H1 (cell line): ENCODE measurements at regions not wholly inside any gene's neighbourhood (a gene's known extent, or its start where the extent isn't known, plus 50 kb on each side); places are given as distances from the start of the nearest gene placed in this dataset.

ENCODE experiments used
- CTCF ChIA-PET: fragments of 300-600 bp; sonication (Branson Sonifier 250); formaldehyde crosslinking; loops from one replicate; lab custom pipeline; 2021; ENCODE audit not compliant: partially characterized antibody; lab: Charles Lee
- POLR2A ChIA-PET: fragments of 300-600 bp; sonication (Branson Sonifier 250); formaldehyde crosslinking; loops from one replicate; lab custom pipeline; 2021; ENCODE audit warnings: inconsistent platforms; ENCODE audit not compliant: partially characterized antibody; lab: Charles Lee
- DNase-seq, 2 experiments: peaks; one replicate each; pipeline versions ENCODE4 v3.0.0 to v3.0.0-alpha.2; 2010 to 2022; ENCODE audit warnings: low spot score in 2 of 2, low read depth in 1 of 2, mixed read lengths in 1 of 2
- FAIRE-seq: peaks from 2 replicates; lab custom pipeline; 2011; peaks lifted over from hg19 to GRCh38; lab: Jason Lieb, UNC
- H2AFZ ChIP-seq: 2 replicates; pipeline ENCODE4 v1.8.1; 2012; ENCODE audit warnings: low read length, inconsistent platforms
- H2AK5ac ChIP-seq: 2 replicates; pipeline ENCODE4 v1.6.1; 2013; ENCODE audit warnings: low read depth, low read length
- H2BK120ac ChIP-seq: replicated peaks from 2 replicates; pipeline ENCODE3; 2013; ENCODE audit warnings: low read depth, low read length, inconsistent platforms
- H2BK12ac ChIP-seq: 2 replicates; pipeline ENCODE4 v1.6.1; 2013; ENCODE audit warnings: low read depth, low read length
- H2BK15ac ChIP-seq: 2 replicates; pipeline ENCODE4 v1.6.1; 2013; ENCODE audit warnings: low read length
- H2BK20ac ChIP-seq: 2 replicates; pipeline ENCODE4 v1.6.1; 2013; ENCODE audit warnings: low read length
- H2BK5ac ChIP-seq: 2 replicates; pipeline ENCODE4 v1.6.1; 2013; ENCODE audit warnings: low read depth, low read length
- H3K14ac ChIP-seq: 2 replicates; pipeline ENCODE4 v1.6.1; 2013; ENCODE audit warnings: inconsistent platforms; ENCODE audit not compliant: insufficient read length
- H3K18ac ChIP-seq: 2 replicates; pipeline ENCODE4 v1.6.1; 2013; ENCODE audit warnings: low read length; ENCODE audit errors: extremely low read depth
- H3K23ac ChIP-seq: 2 replicates; pipeline ENCODE4 v1.6.1; 2013; ENCODE audit warnings: inconsistent platforms; ENCODE audit not compliant: insufficient read length
- H3K23me2 ChIP-seq: 2 replicates; pipeline ENCODE4 v1.6.1; 2013; ENCODE audit warnings: low read depth, low read length
- H3K27ac ChIP-seq: 2 replicates; pipeline ENCODE4 v1.6.1; 2011; ENCODE audit warnings: low read depth, low read length, inconsistent platforms
- H3K27me3 ChIP-seq, 4 experiments: replicated peaks in 1 of 4; 1 replicate in 1 of 4; 2 replicates in 3 of 4; pipeline versions ENCODE4 v1.6.1 to v1.8.1; 2011 to 2013; ENCODE audit warnings: low read length in 3 of 4, mild to moderate bottlenecking in 3 of 4, inconsistent platforms in 2 of 4, mixed read lengths in 2 of 4, moderate library complexity in 1 of 4; ENCODE audit not compliant: control insufficient read depth in 3 of 4, insufficient read depth in 3 of 4; ENCODE audit errors: extremely low read depth in 1 of 4
- H3K36me3 ChIP-seq, 4 experiments: 2 replicates each; pipeline versions ENCODE4 v1.6.1 to v1.8.1; 2011 to 2013; ENCODE audit warnings: mild to moderate bottlenecking in 4 of 4, low read length in 3 of 4, moderate library complexity in 2 of 4, control low read depth in 1 of 4, inconsistent platforms in 1 of 4; ENCODE audit not compliant: insufficient read depth in 4 of 4, control insufficient read depth in 2 of 4
- H3K4ac ChIP-seq: replicated peaks from 2 replicates; pipeline ENCODE3; 2013; ENCODE audit warnings: low read length, low read depth, mixed read lengths, inconsistent platforms; ENCODE audit not compliant: insufficient read length
- H3K4me1 ChIP-seq, 4 experiments: replicated peaks in 1 of 4; 1 replicate in 1 of 4; 2 replicates in 3 of 4; pipeline versions ENCODE4 v1.6.1 to v1.8.1; 2011 to 2013; ENCODE audit warnings: low read length in 3 of 4, inconsistent platforms in 2 of 4, mixed read lengths in 1 of 4; ENCODE audit not compliant: insufficient read depth in 4 of 4, control insufficient read depth in 3 of 4
- H3K4me2 ChIP-seq, 2 experiments: 2 replicates each; pipeline versions ENCODE4 v1.6.1 to v1.8.1; 2011 to 2013; ENCODE audit warnings: low read depth in 2 of 2, low read length in 2 of 2, control low read depth in 1 of 2, inconsistent platforms in 1 of 2, mild to moderate bottlenecking in 1 of 2; ENCODE audit not compliant: insufficient read depth in 1 of 2
- H3K4me3 ChIP-seq, 4 experiments: fragments of 200-600, 300-600 bp in 1 of 4; sonication (generic), shearing (Covaris generic), sonication (Bioruptor Twin) in 1 of 4; 2 replicates each; pipeline versions ENCODE4 v1.5.1 to v1.8.1; 2011 to 2016; ENCODE audit warnings: low read length in 4 of 4, low read depth in 3 of 4, control low read depth in 2 of 4, inconsistent platforms in 2 of 4, mild to moderate bottlenecking in 2 of 4, mixed read lengths in 1 of 4, moderate library complexity in 1 of 4; ENCODE audit not compliant: insufficient read depth in 2 of 4; ENCODE audit errors: extremely low read depth in 1 of 4
- H3K56ac ChIP-seq: replicated peaks from 2 replicates; pipeline ENCODE3; 2013; ENCODE audit warnings: low read depth, mild to moderate bottlenecking, mixed read lengths, low read length, inconsistent platforms; ENCODE audit not compliant: insufficient read length
- H3K79me1 ChIP-seq: 2 replicates; pipeline ENCODE4 v1.6.1; 2013; ENCODE audit warnings: low read depth, low read length, control low read depth
- H3K79me2 ChIP-seq, 2 experiments: 2 replicates each; pipeline versions ENCODE4 v1.6.1 to v1.8.1; 2012 to 2013; ENCODE audit warnings: low read length in 2 of 2, mild to moderate bottlenecking in 2 of 2, inconsistent platforms in 1 of 2; ENCODE audit not compliant: insufficient read depth in 2 of 2, control insufficient read depth in 1 of 2
- H3K9ac ChIP-seq, 4 experiments: replicated peaks in 1 of 4; 1 replicate in 1 of 4; 2 replicates in 3 of 4; pipeline versions ENCODE4 v1.6.1 to v1.8.1; 2011 to 2013; ENCODE audit warnings: low read depth in 3 of 4, low read length in 3 of 4, control low read depth in 2 of 4, mild to moderate bottlenecking in 2 of 4, moderate library complexity in 2 of 4, inconsistent platforms in 1 of 4; ENCODE audit errors: extremely low read depth in 1 of 4
- H3K9me3 ChIP-seq, 2 experiments: 2 replicates each; pipeline versions ENCODE4 v1.6.1 to v1.8.1; 2012 to 2013; ENCODE audit warnings: mild to moderate bottlenecking in 2 of 2, moderate library complexity in 2 of 2, control low read depth in 1 of 2, inconsistent platforms in 1 of 2, low read depth in 1 of 2, low read length in 1 of 2, mixed read lengths in 1 of 2; ENCODE audit not compliant: insufficient read depth in 2 of 2
- H4K20me1 ChIP-seq, 2 experiments: replicated peaks in 1 of 2; 2 replicates each; pipeline versions ENCODE3 to v1.8.1; 2011 to 2013; ENCODE audit warnings: inconsistent platforms in 2 of 2, low read length in 2 of 2, mild to moderate bottlenecking in 1 of 2; ENCODE audit not compliant: insufficient read depth in 2 of 2, control insufficient read depth in 1 of 2
- H4K5ac ChIP-seq: 2 replicates; pipeline ENCODE4 v1.6.1; 2013; ENCODE audit warnings: low read length, low read depth, mixed read lengths, inconsistent platforms; ENCODE audit not compliant: insufficient read length
- H4K8ac ChIP-seq: 2 replicates; pipeline ENCODE4 v1.8.0; 2013; ENCODE audit warnings: mild to moderate bottlenecking, moderate library complexity, low read length, inconsistent platforms; ENCODE audit not compliant: insufficient read depth; ENCODE audit errors: extremely low read depth
- H4K91ac ChIP-seq: replicated peaks from 2 replicates; pipeline ENCODE3; 2013; ENCODE audit warnings: low read length, mixed read lengths, inconsistent platforms; ENCODE audit not compliant: insufficient read length
- BCL11A ChIP-seq, 2 experiments: IDR thresholded peaks; one replicate each; pipeline ENCODE4 v1.6.1; 2011; ENCODE audit warnings: low read depth in 2 of 2, low read length in 2 of 2, mild to moderate bottlenecking in 2 of 2
- CBX8 ChIP-seq: fragments of 300-800, 300-1000 bp; sonication (generic); IDR thresholded peaks from 2 replicates; pipeline ENCODE4 v1.7.1; 2016; ENCODE audit warnings: low read depth, low read length, borderline replicate concordance
- EZH2 ChIP-seq: fragments of 200-600 bp; sonication (generic); IDR thresholded peaks from 2 replicates; pipeline ENCODE4 v1.7.1; 2012; ENCODE audit warnings: low read depth, mild to moderate bottlenecking, moderate library complexity, low read length, inconsistent platforms; ENCODE audit not compliant: severe bottlenecking
- RFX5 ChIP-seq: IDR thresholded peaks from 2 replicates; pipeline ENCODE4 v1.6.1; 2011; ENCODE audit warnings: low read depth, low read length, improper control_type of control experiment, borderline replicate concordance
- SP2 ChIP-seq: IDR thresholded peaks from 2 replicates; pipeline ENCODE4 v1.6.1; 2012; ENCODE audit warnings: mild to moderate bottlenecking, low read length, inconsistent platforms
- TAF7 ChIP-seq: optimal IDR thresholded peaks from 2 replicates; pipeline ENCODE3; 2011; ENCODE audit warnings: low read depth, mild to moderate bottlenecking, inconsistent platforms, low read length, moderate library complexity, borderline replicate concordance
- WGBS, 2 experiments: shearing (Covaris generic) in 1 of 2; methylation state at CpG; one replicate each; pipeline versions ENCODE4 v1.1.6 to v1.1.7; 2013 to 2015; ENCODE audit warnings: low lambda C conversion rate in 2 of 2, mixed read lengths in 2 of 2, inconsistent platforms in 1 of 2, low coverage in 1 of 2, missing lambda C conversion rate in 1 of 2; ENCODE audit not compliant: insufficient replicate concordance in 2 of 2, insufficient coverage in 1 of 2, insufficient read length in 1 of 2; ENCODE audit errors: extremely low coverage in 1 of 2, missing lambda C conversion rate in 1 of 2; 5-methylcytosine and 5-hydroxymethylcytosine counted together

- Histone ChIP-seq H2BK12ac (no peak overlapping the region), H2BK20ac (no peak overlapping the region), H3K36me3 (no peaks in the 10 kb centered on the region), H3K9ac (no peak overlapping the region), H3K27me3 (no peaks in the 10 kb centered on the region), H3K23me2 (no peaks in the 10 kb centered on the region), H3K4me2 (no peak overlapping the region), H3K4me3 (no peak overlapping the region), H4K91ac (no peak overlapping the region), H3K79me2 (no peaks in the 10 kb centered on the region), H3K27ac (no peak overlapping the region), H2AFZ (no peak overlapping the region), H4K5ac (no peak overlapping the region), H2BK120ac (no peak overlapping the region), H4K20me1 (no peaks in the 10 kb centered on the region), H2AK5ac (no peak overlapping the region), H4K8ac (no peak overlapping the region), H3K18ac (no peak overlapping the region), H3K4ac (no peak overlapping the region), H2BK15ac (no peak overlapping the region), H3K23ac (no peak overlapping the region), H3K79me1 (no peaks in the 10 kb centered on the region), H3K56ac (no peak overlapping the region), H2BK5ac (no peak overlapping the region), H3K9me3 (no peaks in the 10 kb centered on the region), H3K4me1 (0 out of 7 replicates have a peak, but pooled peaks cover 0 to 2% (median 0%) of the 10 kb centered on the region in 4 experiments), H3K14ac (no peak overlapping the region)
- DNase-seq (no peak), FAIRE-seq (no peak)
- ChIA-PET CTCF (interaction anchor here (1.3 kb wide), 1 partner anchor 377 kb away, joined by 3 read pairs; no protein-coding TSS in a partner anchor), POLR2A (no interaction called here)
- TF ChIP-seq RFX5 (no peak), SP2 (no peak), EZH2 (no peak), TAF7 (no peak), CBX8 (no peak), BCL11A (IDR thresholded peaks at IDR 0.05; ENCODE audit: low read depth in 2 of 2, low read length in 2 of 2) (no peak)
- WGBS, 2 experiments, result 100% methylated on average over 1 of the region's 1 CpG; no CpG with 5 or more reads in 1 of the 2 experiments
Observed at GRCh38 chr13:80718970-80719369, 378.0 kb upstream of the SPRY2 start.
